ENCODE measurements at regions not wholly inside any gene's neighbourhood (a gene's known extent, or its start where the extent isn't known, plus 50 kb on each side); places are given as distances from the start of the nearest gene placed in this dataset.

DNA sequence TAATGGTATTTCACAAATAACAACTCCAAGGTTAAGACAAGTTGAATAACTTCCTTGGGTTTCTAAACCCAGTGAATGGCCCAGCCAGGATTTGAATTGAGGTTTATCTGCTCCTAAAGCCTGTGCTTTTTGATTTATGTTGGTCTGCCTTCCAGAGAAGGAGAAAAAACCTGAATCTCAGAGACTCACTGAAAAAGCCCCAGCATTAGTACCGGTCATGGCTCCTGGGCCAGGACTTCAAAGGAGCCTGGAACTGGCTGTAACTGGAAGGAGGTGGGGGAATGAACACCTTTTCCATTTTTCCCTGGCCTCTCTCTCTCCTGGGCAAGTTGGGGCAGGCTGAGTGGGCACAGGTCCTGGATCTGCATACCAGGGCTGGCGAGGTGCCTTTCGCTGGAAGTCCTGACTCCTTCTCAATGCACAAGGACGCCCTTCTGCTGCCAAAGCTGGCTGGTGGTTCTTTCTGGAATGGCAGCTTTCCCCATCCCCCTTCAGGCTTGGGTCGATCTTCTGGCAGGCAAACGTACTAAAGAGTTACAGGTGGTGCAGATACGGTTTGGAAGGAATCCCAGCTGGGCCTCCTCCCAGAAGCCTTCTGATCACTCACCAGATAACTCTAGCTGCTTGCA is 268.2 kb downstream of the PTEN start:
- no peak for DNase-seq

DNA sequence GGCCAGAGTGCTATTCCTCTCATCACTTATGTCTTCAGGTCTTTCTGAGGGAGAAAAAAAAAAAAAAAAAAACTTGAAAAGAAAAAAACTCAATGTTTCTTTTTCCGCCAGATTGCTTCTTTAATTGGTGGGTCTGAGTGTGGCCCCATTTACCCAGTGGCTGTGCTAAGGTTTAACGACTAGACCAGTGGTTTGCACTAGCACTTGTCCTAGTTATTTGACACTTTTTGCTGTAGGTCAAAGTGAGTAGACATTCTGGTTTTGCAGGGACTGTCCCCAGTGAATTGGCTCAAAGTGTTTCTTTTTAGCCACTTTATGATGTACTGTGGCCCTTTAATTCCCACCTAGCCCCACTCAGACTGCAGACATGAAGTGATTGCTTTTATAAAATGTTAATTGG is 273.3 kb downstream of the PTEN start:
- DNase-seq = no peak

DNA sequence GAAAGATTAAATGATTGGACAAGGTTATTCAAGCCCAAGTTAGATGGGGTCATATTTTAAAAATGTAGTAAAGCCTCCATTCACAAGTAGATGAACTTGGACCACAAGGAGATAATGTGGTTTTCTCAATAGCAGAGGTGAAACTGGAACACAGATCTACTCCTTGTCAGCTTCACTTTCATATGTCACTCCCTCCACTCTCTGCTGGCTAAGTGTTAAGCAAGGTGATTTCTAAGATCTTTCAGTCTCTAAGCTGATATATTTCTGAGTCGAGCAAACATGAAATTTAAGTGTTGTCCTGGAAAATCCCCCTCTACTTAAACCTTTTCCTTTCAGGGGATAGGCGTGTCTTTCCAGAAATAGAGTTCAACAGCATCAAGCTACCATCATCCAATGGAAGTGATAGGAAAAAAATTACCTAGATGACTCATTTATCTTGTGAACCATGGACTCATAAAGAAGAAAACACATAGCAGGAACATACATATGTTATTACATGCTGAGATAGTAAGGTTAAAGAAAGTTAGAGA is 275.0 kb downstream of the PTEN start:
- peak in 1 of 5 experiments; percentile 60 for DNase-seq

DNA sequence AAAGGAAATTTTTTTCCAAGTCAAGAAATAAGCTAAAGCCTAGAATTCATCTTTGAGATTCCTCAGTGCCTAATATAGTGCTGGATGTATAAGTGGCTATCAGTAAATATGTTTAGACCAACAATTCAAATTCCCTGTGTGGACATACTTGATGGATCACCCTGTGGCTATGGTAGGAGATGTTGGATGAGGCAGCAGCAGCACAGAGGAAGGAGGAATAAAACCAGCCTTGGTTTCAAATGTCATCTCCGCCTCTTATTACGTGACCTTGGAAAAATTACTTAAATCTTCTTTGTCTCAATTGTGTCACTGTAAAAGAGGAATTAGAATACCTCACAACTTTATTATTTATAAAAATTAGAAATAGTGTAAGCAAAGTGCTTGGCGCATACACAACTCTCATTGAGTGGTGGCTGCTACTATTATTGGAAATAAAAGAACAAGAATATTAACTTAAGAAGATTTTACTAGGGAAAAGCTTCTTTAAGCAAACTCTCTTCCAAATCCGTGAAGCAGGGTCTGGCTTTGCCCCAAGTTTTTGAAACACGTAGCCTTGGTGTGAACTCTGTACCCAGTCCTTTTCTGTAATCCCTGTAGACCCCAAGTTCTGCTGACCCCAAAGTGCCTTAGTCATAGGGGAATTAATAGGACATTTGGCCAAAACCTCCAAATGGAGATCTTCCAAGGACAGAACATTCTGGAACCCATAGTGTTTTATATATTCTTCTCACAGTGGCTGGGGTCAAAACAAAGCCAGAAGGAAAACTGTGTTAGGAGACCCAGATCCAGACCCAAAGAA is 283.8 kb downstream of the PTEN start:
- DNase-seq = no peak

DNA sequence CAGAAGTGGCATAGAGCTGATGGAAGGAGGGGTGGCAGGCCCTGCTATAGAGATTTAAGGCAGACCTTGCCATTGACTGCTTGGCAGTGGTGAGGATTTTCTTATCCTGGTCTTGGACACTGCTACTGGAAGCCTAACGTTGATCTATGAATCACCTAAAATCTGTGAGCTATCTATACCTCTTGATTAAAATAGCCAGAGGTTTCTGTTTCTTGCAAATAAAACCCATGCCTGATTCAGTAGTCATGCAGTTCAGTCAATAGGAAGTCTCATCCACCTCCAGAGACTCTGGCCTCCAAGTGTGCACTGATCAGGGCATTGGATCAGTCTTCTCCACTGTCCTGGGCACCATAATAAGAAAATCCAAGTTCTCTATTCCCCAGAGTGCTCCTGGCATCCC is 286.5 kb downstream of the PTEN start:
- no peak for DNase-seq

DNA sequence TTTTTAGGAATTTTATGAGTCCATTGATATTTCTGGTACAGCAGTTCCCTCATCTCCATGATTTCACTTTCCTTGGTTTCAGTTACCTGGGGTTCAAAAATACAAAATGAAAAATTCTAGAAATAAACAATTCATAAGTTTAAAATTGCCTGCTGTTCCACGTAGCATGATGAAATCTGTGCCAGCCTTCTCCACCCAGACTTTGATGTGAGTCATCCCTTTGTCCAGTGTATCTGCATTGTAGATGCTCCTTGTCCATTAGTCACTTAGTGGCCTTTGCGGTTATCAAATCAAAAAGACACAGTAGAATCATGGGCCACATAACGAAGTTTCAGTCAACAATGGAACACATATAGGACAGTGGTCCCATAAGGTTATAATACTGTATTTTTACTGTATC is 286.9 kb downstream of the PTEN start:
- no peak for DNase-seq

DNA sequence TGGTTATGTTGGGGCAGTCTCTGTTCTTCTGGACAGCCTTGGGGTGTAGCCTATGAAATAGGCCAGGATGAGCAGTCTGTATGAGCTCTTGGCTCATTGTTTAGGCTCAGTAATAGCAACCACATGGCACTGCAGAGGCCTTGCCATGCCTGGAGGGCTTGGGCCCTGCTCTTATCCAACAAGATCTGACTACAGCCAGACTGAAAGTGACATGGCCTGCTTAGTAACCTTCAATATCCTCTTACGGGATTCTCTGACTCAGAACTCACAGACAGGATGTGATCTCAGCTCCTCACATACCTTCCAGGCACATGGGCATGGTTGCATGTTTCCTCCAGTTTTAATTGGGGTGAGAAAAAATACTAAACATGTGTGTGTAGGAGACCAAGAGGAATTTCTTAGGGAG is 289.3 kb downstream of the PTEN start:
- peak in 3 of 5 experiments; percentile 3 to 88 (median 21) for DNase-seq

DNA sequence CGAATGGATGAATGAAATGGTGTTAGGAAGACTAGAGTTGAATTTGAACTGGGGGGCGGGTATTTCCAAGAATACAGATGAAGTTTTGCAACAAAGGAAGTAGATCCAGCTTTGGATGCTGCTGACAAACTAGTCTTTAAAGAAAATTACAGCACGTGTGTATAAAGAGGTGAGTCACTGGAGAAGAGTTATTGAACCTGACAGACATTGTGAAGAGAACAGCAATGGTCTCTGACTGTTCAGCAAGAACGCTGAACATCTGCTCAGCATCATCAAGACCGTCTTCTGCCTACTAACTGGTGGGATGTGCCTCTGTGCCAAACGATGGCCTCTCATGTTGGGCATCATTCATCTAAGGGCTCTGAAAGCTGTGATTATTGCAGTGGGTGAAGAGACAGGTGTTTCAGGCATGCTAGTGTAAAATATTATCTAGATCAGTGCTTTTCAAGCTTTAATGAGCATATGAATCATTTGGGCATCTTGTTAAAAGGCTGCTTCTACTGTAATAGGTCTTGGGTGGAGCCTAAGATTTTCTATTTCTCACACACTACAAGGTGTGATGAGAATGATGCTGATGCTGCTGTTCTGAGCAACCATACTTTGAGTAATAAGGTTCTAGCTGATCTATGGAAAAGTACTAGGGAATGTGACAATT is 291.3 kb downstream of the PTEN start:
- DNase-seq = no peak

DNA sequence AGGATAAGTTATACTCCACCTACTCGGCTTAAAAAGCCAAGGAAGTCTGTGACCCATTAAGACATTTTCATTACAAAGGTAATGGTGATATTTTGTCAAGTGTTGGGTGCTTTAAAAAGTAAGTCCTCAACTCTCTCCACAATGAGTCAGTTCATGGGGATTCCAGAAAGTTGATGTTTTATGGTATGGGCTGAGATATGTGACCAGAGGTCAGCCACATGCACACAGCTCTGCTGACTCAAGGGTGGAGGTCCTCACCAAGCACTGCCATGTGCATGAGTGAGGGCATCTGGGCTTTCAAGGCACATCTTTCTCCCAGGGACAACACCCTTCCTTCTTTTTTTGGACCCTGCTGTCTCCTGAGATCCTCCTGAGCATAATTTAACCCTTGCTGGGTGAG is 292.9 kb downstream of the PTEN start:
- DNase-seq = no peak

DNA sequence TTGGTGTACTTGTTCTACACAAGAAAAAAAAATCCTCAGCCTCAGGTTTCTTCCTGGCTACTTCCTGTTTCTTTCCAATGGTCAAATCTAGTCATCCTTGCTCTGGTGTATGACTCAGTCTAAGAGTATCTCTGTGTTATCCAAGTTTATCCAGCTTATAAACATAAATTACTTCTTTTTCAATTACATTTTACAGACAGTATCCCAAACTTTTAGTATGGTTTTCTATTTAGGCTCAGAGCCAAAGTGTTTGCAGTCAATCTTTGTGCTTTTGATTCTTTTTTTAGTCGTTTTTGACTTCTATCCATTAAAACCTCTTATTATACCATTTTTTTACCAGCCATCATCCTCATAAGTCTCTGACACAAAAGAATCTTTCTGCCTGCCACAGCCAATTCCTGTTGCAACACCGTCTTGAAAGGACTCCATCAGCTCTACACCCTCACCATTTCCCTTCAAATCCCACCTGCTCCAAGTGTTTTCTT is 294.6 kb downstream of the PTEN start:
- DNase-seq = no peak

DNA sequence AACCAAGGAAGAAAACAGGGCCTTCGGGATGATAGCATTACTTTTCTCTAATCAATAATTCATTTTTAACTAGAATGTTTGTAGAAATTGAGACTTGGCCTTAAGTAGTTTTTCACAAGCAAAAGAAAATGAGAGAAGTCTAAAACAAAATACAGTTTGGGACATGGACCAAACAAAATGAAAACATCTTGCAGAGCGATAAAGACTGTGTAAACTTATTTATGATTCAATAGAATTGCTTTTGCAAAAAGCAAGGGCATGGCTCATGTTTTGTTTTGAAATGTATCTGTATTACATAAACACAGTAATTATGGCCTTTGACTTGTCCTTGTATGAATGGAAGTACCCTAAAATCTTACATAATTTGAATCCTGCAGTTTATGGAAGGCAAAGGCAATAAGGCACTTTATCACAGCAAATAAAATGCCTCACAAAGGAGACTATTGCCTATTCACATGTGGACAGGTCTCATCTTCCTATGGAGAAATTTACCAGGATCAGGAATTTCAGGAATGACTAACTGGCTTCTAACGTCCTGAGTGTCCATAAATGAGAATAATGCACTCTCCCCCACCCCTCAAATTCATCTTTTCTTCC is 295.2 kb downstream of the PTEN start:
- DNase-seq = no peak

DNA sequence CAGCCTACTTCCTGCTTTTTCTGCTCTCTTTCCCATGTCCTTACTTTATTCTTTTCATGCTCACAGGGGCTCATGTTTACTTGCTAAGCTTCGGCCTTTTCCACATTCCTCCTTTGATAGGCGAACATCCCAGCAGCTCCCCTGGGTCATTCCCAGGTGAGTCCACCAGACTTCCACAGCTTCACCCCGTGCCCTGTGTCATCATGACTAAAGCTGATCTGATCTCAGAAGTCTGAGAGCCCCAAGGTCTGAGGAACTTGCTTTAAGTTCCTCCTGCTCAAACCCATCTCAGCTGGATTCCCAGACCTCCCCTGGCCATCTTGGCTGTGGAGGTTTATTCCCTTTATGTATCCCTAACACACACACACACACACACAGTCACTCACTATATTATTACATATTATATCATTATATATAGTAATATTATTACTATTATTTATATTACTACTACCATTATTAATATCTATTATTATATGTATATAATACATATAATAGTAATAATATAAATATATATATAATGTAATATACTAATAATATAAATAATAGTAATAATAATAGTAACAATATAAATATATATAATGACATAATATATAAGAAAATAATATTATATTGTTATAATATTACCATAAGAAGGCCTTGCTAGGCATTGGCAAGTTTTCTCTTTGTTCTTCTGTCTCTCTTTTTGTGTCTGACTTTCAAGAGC is 295.9 kb downstream of the PTEN start:
- DNase-seq = peak in 1 of 5 experiments; percentile 8

DNA sequence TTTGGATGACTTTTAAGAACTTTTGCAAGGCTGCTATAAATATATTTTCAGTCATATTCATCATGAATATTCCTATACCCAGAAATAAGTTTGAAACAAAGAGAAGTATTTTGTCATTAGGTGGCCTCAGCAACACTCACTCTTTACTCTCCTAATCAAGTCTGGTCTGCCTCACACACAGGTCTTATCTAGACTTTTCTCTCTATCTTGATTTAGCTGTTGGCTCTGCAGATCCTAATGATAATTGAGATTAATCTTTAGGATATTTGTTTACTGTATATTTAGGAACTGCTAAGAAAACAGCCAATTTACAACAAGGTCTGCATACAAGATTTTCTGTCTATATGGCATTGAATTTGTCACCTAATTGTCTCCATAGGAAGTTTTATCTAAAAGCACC is 297.6 kb downstream of the PTEN start:
- no peak for DNase-seq

DNA sequence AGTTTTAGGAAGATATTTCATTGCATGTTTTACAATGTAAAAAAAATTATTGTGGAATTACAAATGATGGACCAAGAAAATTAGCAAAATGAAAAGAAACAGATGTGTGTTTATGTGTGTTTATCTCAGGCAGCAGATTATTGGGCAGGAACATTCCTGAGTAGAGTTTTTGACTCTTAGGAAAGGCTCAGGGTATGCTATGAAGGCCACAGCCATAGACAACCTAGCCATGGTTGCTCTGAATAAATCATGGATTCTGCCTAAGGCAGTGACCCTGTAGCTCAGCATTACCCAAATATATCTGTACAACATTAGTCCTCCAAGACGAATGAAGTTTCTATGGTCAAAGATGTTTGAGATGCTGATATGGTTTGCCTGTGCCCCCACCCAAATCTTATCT is 298.3 kb downstream of the PTEN start:
- no peak for DNase-seq

DNA sequence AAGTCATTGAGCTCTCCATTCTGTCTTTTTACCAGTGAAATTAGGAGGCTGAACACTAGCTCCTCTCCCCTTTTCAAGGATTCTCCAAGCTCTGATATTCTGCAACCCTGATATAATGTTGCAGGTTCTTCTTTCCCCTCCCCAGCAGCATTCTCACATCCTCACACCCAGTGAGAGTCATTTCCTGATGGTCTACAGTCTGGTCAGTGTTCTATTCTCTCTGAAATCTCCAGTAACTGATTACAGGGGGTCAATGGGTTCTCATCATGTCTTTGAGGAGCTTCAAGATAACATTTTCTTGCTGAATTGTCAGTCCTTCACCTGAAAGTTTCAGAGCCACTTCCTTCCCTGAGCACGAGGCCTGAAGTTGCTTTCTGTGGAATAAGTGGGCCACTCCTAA is 299.4 kb downstream of the PTEN start:
- DNase-seq = no peak

DNA sequence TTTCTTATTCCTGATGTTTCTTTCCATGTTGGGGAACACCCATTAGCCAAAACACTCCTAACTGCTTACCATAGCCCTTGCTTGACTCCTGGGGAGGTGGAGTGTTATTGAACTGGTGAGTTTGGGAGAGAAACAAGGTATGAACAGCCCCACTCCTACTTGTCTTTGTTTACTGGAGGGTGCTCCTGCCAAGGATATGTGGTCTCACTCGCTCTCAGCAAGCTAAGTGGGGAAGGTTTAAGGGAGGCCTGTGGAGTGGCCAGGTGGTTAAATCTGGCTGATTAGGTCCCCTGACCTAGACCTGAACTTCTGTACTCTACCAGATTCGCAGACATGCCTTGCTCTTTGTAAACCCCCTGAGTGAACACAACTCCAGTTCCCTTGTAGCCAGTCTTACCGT is 300.1 kb downstream of the PTEN start:
- DNase-seq = no peak

DNA sequence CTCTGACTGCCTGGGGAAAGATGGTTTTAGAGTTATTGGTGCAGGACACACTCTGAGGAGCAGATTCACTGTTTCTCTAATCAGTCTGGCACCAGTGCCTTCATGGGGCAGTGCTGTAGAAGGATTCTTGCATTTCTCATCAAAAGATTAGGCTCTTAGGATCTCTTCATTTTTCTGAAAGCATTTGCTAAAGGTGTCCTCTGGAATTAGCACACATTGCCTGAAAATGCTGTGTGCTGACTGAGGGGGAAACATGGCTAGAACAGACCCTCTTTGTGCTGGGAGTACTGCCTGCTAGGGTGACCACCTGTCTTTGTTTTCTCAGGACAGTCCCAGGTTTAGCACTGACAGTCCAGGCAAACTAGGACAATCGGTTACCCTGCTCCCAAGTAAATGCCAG is 301.0 kb downstream of the PTEN start:
- DNase-seq = no peak

DNA sequence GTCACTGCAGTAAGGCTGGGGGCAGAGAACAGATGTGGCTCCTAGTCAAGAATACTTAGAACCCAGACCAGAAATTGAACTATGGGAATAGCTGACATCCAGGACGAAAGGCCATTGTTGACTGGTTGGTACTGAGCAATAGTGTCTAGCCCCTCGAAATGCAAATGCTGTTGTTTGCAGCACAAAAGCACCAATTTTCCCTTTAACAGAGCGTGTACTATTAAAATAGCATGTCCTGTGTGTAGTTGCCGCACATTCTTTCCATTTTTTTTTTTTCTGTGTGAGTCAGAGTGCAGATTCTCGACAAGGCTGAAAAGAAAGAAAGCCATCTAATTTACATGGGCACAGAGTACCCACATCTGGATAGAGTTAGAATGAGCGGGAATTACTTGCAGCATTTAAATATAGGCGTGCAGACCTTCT is 302.4 kb downstream of the PTEN start:
- DNase-seq = no peak

DNA sequence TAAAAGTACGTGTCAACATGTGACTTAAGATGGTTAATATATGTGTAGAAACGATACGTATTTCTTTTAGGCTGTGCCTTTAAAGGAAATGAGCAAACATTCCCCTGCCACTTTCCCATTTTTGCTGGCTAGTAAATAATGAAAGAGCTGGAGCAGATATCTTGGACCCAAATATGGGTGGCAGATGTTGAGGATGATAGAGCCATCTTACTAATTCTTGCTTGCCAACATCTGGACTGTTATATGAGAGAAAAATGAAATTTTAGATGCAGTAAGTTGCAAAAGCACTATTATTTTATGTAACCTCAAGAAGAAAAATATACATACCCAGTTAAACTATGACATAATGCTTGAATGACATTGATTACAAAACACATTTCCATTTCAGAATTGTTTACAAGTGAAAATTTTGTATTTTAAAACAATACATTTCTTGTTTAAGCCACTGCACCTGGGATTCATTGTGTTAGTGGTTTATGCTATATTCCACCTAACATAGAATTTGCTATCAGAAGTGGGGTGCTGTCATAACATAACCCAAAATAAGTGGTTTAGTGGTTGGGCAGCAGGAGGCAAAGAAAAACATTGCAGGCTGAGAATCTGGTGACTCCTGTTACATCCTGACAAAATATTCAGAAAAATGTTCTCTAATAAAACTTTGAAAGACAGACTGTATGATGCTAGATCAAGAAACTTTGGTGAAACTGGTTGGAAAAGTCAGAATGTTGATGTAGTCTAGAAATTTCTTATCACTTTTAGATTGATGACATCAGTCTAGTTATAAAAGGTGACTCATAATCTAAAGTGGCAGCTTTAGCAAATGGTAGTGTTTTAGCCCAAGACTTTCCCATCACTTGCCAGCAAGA is 305.0 kb downstream of the PTEN start:
- DNase-seq = peak in 1 of 5 experiments; percentile 4

DNA sequence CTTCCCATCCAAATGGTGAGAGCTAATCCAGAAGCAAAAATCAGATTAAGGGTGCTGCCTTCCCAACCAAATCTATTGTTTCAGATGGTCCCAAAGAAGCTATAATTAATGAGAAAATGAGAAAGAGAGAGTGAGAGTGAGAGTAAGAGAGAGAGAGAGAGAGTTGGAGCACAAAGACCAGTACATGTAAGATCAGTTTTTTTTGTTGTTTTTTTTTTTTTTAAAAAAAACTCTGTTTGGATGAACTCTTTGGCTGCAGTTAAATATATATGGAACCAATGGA is 305.6 kb downstream of the PTEN start:
- DNase-seq = no peak

DNA sequence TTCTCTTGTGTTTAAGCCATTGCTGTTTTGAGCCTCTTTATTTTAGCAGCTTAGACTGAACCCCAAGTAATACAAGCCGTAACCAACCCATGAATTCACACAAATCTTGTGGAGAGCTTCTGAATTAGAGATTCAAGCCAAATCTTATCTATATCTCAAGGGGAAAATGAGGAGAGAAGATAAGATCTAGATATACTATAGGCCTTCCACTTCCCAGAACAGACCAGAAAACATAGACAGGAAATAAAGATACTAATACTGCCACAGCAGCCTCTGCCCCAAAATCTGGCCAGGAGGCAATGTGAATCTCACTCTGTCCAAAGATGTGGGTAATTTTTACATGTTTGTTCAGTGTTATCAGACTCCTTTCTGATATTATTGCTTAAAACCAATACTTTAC is 307.2 kb downstream of the PTEN start:
- DNase-seq = no peak

DNA sequence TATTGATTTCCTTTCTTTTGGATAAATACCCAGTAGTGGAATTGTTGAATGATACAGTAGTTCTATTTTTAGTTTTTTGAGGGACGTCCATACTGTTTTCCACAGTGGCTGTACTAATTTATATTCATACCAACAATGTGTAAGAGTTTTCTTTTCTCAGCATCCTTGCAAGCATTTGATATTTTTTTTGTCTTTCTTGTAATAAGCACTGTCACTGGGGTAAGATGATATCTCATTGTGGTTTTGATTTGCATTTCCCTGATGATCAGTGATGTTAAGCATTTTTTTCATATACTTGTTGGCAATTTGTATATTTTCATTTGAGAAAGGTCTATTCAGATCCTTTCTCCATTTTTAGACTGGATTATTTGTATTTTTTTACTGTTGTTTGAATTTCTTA is 308.7 kb downstream of the PTEN start:
- peak in 1 of 5 experiments; percentile 51 for DNase-seq

Measured in T-helper 2 cell (primary cell).